ENCODE measurements at regions not wholly inside any gene's neighbourhood (a gene's known extent, or its start where the extent isn't known, plus 50 kb on each side); places are given as distances from the start of the nearest gene placed in this dataset.

- no peaks in the 10 kb centered on the region for H3K27me3 ChIP-seq (ENCODE audit: control insufficient read depth, insufficient read depth, low read length)
- H3K4me3 ChIP-seq (ENCODE audit: low read length) = no peak overlapping the region
- H3K36me3 ChIP-seq (ENCODE audit: control insufficient read depth, insufficient read depth, low read length) = no peaks in the 10 kb centered on the region
- no peaks in the 10 kb centered on the region for H3K4me1 ChIP-seq (ENCODE audit: control insufficient read depth, insufficient read depth, low read length)
- H3K27ac ChIP-seq (ENCODE audit: low read length) = no peak overlapping the region
- WGBS (ENCODE audit: insufficient coverage, low lambda C conversion rate) = no CpG with 5 or more reads among the region's 3 CpGs
- no peak for DNase-seq
- H3K9me3 ChIP-seq (ENCODE audit: control insufficient read depth, low read depth, low read length) = peaks cover 7% of the 10 kb centered on the region
Measured at GRCh38 chr6:168741305-168741704, 300.3 kb downstream of the SMOC2 start.

GRCh38 chr6:168739381-168739780, 298.4 kb downstream of the SMOC2 start:
- no peak for DNase-seq
- H3K4me3 ChIP-seq (ENCODE audit: low read length) = no peak overlapping the region
- H3K4me1 ChIP-seq (ENCODE audit: control insufficient read depth, insufficient read depth, low read length) = no peaks in the 10 kb centered on the region
- H3K27me3 ChIP-seq (ENCODE audit: control insufficient read depth, insufficient read depth, low read length) = no peaks in the 10 kb centered on the region
- no peak overlapping the region for H3K27ac ChIP-seq (ENCODE audit: low read length)
- peaks cover 7% of the 10 kb centered on the region for H3K9me3 ChIP-seq (ENCODE audit: control insufficient read depth, low read depth, low read length)
- WGBS (ENCODE audit: insufficient coverage, low lambda C conversion rate) = no CpG with 5 or more reads among the region's 2 CpGs
- H3K36me3 ChIP-seq (ENCODE audit: control insufficient read depth, insufficient read depth, low read length) = no peaks in the 10 kb centered on the region

- H3K4me3 ChIP-seq (ENCODE audit: low read length) = no peak overlapping the region
- H3K27ac ChIP-seq (ENCODE audit: low read length) = no peak overlapping the region
- DNase-seq = no peak
- H3K4me1 ChIP-seq (ENCODE audit: control insufficient read depth, insufficient read depth, low read length) = no peaks in the 10 kb centered on the region
- no peaks in the 10 kb centered on the region for H3K36me3 ChIP-seq (ENCODE audit: control insufficient read depth, insufficient read depth, low read length)
- no CpG with 5 or more reads among the region's 5 CpGs for WGBS (ENCODE audit: insufficient coverage, low lambda C conversion rate)
- H3K27me3 ChIP-seq (ENCODE audit: control insufficient read depth, insufficient read depth, low read length) = no peaks in the 10 kb centered on the region
- H3K9me3 ChIP-seq (ENCODE audit: control insufficient read depth, low read depth, low read length) = peaks cover 7% of the 10 kb centered on the region
Measured at GRCh38 chr6:168737481-168737880, 296.5 kb downstream of the SMOC2 start.

- H3K27me3 ChIP-seq (ENCODE audit: control insufficient read depth, insufficient read depth, low read length) = no peaks in the 10 kb centered on the region
- no peak overlapping the region for H3K4me3 ChIP-seq (ENCODE audit: low read length)
- no peak overlapping the region for H3K27ac ChIP-seq (ENCODE audit: low read length)
- H3K4me1 ChIP-seq (ENCODE audit: control insufficient read depth, insufficient read depth, low read length) = no peaks in the 10 kb centered on the region
- no CpG with 5 or more reads among the region's 3 CpGs for WGBS (ENCODE audit: insufficient coverage, low lambda C conversion rate)
- no peaks in the 10 kb centered on the region for H3K36me3 ChIP-seq (ENCODE audit: control insufficient read depth, insufficient read depth, low read length)
- DNase-seq = no peak
- H3K9me3 ChIP-seq (ENCODE audit: control insufficient read depth, low read depth, low read length) = peaks cover 7% of the 10 kb centered on the region
Measured at GRCh38 chr6:168737014-168737413, 296.0 kb downstream of the SMOC2 start.

GRCh38 chr6:168736039-168736438, 295.1 kb downstream of the SMOC2 start:
- no peaks in the 10 kb centered on the region for H3K4me1 ChIP-seq (ENCODE audit: control insufficient read depth, insufficient read depth, low read length)
- H3K27ac ChIP-seq (ENCODE audit: low read length) = no peak overlapping the region
- no peak for DNase-seq
- H3K4me3 ChIP-seq (ENCODE audit: low read length) = no peak overlapping the region
- peaks cover 7% of the 10 kb centered on the region for H3K9me3 ChIP-seq (ENCODE audit: control insufficient read depth, low read depth, low read length)
- H3K36me3 ChIP-seq (ENCODE audit: control insufficient read depth, insufficient read depth, low read length) = no peaks in the 10 kb centered on the region
- no peaks in the 10 kb centered on the region for H3K27me3 ChIP-seq (ENCODE audit: control insufficient read depth, insufficient read depth, low read length)

- Histone ChIP-seq H3K9me3 (ENCODE audit: control insufficient read depth, low read depth, low read length) (peaks cover 7% of the 10 kb centered on the region), H3K27me3 (ENCODE audit: control insufficient read depth, insufficient read depth, low read length) (no peaks in the 10 kb centered on the region), H3K4me1 (ENCODE audit: control insufficient read depth, insufficient read depth, low read length) (no peaks in the 10 kb centered on the region), H3K4me3 (ENCODE audit: low read length) (no peak overlapping the region), H3K27ac (ENCODE audit: low read length) (no peak overlapping the region), H3K36me3 (ENCODE audit: control insufficient read depth, insufficient read depth, low read length) (no peaks in the 10 kb centered on the region)
- WGBS (ENCODE audit: insufficient coverage, low lambda C conversion rate) = no CpG with 5 or more reads among the region's 6 CpGs
- no peak for DNase-seq
Measured at GRCh38 chr6:168735268-168735949, 294.4 kb downstream of the SMOC2 start.

GRCh38 chr6:168734523-168734922, 293.5 kb downstream of the SMOC2 start:
- no peak for DNase-seq
- H3K9me3 ChIP-seq (ENCODE audit: control insufficient read depth, low read depth, low read length) = peaks cover 7% of the 10 kb centered on the region
- no peak overlapping the region for H3K4me3 ChIP-seq (ENCODE audit: low read length)
- no peaks in the 10 kb centered on the region for H3K36me3 ChIP-seq (ENCODE audit: control insufficient read depth, insufficient read depth, low read length)
- H3K27ac ChIP-seq (ENCODE audit: low read length) = no peak overlapping the region
- WGBS (ENCODE audit: insufficient coverage, low lambda C conversion rate) = no CpG with 5 or more reads among the region's 5 CpGs
- no peaks in the 10 kb centered on the region for H3K27me3 ChIP-seq (ENCODE audit: control insufficient read depth, insufficient read depth, low read length)
- no peaks in the 10 kb centered on the region for H3K4me1 ChIP-seq (ENCODE audit: control insufficient read depth, insufficient read depth, low read length)

GRCh38 chr6:168732676-168733075, 291.7 kb downstream of the SMOC2 start:
- Histone ChIP-seq H3K4me1 (ENCODE audit: control insufficient read depth, insufficient read depth, low read length) (no peaks in the 10 kb centered on the region), H3K27ac (ENCODE audit: low read length) (no peak overlapping the region), H3K9me3 (ENCODE audit: control insufficient read depth, low read depth, low read length) (peaks cover 1% of the 10 kb centered on the region), H3K36me3 (ENCODE audit: control insufficient read depth, insufficient read depth, low read length) (no peaks in the 10 kb centered on the region), H3K4me3 (ENCODE audit: low read length) (no peak overlapping the region), H3K27me3 (ENCODE audit: control insufficient read depth, insufficient read depth, low read length) (no peaks in the 10 kb centered on the region)
- WGBS (ENCODE audit: insufficient coverage, low lambda C conversion rate) = 92% methylated on average over 2 of the region's 8 CpGs
- DNase-seq = no peak

GRCh38 chr6:168730931-168731716, 290.1 kb downstream of the SMOC2 start:
- H3K4me3 ChIP-seq (ENCODE audit: low read length) = no peak overlapping the region
- 89% methylated on average over 4 of the region's 14 CpGs for WGBS (ENCODE audit: insufficient coverage, low lambda C conversion rate)
- H3K36me3 ChIP-seq (ENCODE audit: control insufficient read depth, insufficient read depth, low read length) = no peaks in the 10 kb centered on the region
- no peaks in the 10 kb centered on the region for H3K27me3 ChIP-seq (ENCODE audit: control insufficient read depth, insufficient read depth, low read length)
- no peaks in the 10 kb centered on the region for H3K9me3 ChIP-seq (ENCODE audit: control insufficient read depth, low read depth, low read length)
- no peak for DNase-seq
- H3K27ac ChIP-seq (ENCODE audit: low read length) = no peak overlapping the region
- H3K4me1 ChIP-seq (ENCODE audit: control insufficient read depth, insufficient read depth, low read length) = no peaks in the 10 kb centered on the region

GRCh38 chr6:168728056-168728455, 287.1 kb downstream of the SMOC2 start:
- WGBS (ENCODE audit: insufficient coverage, low lambda C conversion rate) = no CpG with 5 or more reads among the region's 2 CpGs
- peaks cover 3% of the 10 kb centered on the region for H3K27me3 ChIP-seq (ENCODE audit: control insufficient read depth, insufficient read depth, low read length)

More at GRCh38 chr6:168728056-168728455, 287.1 kb downstream of the SMOC2 start:
- Histone ChIP-seq H3K4me1 (ENCODE audit: control insufficient read depth, insufficient read depth, low read length) (no peaks in the 10 kb centered on the region), H3K4me3 (ENCODE audit: low read length) (no peak overlapping the region), H3K27ac (ENCODE audit: low read length) (no peak overlapping the region), H3K36me3 (ENCODE audit: control insufficient read depth, insufficient read depth, low read length) (no peaks in the 10 kb centered on the region), H3K9me3 (ENCODE audit: control insufficient read depth, low read depth, low read length) (no peaks in the 10 kb centered on the region)
- DNase-seq = no peak
